HG03469 (cell line): ENCODE measurements at regions not wholly inside any gene's neighbourhood (a gene's known extent, or its start where the extent isn't known, plus 50 kb on each side); places are given as distances from the start of the nearest gene placed in this dataset.

Experiments used
- ATAC-seq: cut with Tn5 transposase; IDR thresholded peaks from one replicate; pipeline ENCODE4 v1.9.1; 2021; ENCODE audit warnings: mild to moderate bottlenecking, moderate library complexity, moderate number of reproducible peaks; ENCODE audit not compliant: unreplicated experiment

DNA sequence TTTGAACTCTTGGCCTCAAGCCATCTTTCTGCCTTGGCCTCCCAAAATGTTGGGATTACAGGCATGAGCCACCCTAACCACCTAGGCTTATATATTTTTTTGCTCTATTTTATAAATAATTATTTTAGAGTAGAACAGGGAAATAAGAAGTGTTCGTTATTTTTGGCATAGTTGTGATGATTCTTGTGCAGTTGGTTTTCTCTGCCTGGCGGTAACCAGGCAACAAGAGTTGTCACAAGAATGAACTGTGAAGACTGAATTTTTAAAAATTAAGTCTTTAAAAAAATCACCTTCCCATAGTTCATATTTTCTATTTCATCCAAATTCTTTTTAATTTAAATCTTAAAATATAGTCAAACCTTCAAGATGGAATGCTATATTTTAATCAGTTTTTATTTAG, 310.2 kb downstream of the ARL6IP6 start:
- no peak for ATAC-seq

GRCh38 chr2:153027533-153027932, 309.1 kb downstream of the ARL6IP6 start:
- ATAC-seq: no peak

- no peak for ATAC-seq
These were observed 301.8 kb downstream of the ARL6IP6 start for GRCh38 chr2:153020201-153020600.

GRCh38 chr2:153005071-153005730, 286.8 kb downstream of the ARL6IP6 start:
- no peak for ATAC-seq

DNA sequence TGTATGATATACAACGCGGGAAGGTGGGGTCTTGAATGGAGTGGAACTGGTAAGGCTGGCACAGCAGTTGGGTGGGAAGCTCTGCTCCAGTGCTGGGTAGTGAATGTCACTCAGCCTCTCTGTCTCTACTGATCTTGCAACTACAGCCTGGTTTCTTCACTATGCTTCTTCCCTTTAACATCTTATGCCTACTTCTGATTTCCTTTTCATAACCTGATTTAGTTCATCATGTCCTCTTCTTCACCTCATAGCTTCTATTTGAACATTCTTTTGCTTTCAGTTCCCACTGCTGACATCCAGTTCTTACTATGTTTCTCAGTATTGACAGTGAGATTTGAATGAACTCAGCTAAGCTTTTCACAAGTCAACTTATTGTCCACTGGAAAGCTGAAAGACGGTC, 286.2 kb downstream of the ARL6IP6 start:
- ATAC-seq: no peak

GRCh38 chr2:152974146-152974545, 255.7 kb downstream of the ARL6IP6 start:
- ATAC-seq: no peak

GRCh38 chr2:152971685-152972084, 253.3 kb downstream of the ARL6IP6 start:
- no peak for ATAC-seq

- ATAC-seq: no peak
These were observed 244.0 kb downstream of the ARL6IP6 start for GRCh38 chr2:152962446-152962845.

- no peak for ATAC-seq
These were observed 242.9 kb downstream of the ARL6IP6 start for GRCh38 chr2:152961351-152961750.

DNA sequence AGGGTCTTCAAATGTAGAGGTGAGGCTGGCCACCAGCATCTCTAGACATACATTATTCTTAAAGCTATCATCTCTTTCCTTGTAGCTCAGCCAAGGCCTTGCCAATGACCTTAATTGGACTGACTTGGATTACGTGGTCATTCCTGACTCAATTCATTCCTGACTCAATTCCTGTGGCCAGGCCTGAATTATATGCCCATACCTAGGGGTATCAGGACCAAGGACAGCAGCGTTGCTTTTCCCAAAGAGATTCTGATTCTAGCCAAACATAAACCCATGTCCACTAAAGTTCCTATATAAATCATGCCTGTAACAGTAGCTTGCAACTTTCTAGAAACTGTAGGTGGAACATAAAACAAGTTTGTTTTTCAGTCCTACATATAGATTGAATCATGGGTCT, 231.7 kb downstream of the ARL6IP6 start:
- ATAC-seq: no peak

DNA sequence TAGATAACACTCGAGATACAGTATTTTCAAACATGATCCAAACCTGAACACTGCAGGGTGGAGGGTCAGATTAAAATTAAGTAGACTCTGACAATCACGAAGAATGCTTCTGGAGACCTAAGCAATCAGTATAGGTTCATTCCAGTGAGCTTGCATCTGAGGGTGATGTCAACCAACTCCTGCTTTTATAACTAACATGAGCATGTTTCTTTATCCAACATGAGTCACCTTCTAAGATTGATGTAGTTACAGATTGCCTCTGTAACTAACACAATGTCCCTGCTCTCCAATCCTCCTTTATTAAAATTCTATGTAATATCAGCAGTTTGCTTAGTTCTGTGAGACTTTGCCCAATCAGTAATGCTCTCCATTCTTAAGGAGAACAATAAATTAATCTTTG, 225.7 kb downstream of the ARL6IP6 start:
- ATAC-seq: no peak

DNA sequence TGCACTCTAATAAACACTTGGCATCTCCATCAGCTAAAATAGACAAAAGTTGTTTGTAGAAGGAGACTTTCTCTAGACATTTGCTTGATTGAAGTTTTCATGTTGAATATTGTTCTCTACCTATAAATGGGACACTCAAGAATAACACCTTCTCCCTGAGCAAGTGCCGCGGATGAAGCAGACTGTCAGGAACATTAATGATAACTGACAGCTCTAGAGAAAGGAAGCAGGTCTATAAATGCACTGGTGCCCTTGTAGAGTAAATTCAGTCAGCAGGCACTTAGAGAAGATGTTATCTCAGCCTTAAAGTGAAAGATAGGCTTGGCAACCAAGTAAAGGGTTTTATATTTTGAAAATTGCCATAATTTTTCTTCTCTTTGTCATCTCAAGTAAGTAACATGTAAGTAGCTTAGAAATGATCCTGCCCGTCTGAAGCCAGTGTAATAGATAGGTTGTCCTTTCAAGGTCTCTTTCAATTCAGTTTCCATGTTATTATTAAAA, 224.6 kb downstream of the ARL6IP6 start:
- no peak for ATAC-seq

GRCh38 chr2:152930501-152930900, 212.1 kb downstream of the ARL6IP6 start:
- ATAC-seq: no peak

GRCh38 chr2:152929628-152930027, 211.2 kb downstream of the ARL6IP6 start:
- no peak for ATAC-seq

DNA sequence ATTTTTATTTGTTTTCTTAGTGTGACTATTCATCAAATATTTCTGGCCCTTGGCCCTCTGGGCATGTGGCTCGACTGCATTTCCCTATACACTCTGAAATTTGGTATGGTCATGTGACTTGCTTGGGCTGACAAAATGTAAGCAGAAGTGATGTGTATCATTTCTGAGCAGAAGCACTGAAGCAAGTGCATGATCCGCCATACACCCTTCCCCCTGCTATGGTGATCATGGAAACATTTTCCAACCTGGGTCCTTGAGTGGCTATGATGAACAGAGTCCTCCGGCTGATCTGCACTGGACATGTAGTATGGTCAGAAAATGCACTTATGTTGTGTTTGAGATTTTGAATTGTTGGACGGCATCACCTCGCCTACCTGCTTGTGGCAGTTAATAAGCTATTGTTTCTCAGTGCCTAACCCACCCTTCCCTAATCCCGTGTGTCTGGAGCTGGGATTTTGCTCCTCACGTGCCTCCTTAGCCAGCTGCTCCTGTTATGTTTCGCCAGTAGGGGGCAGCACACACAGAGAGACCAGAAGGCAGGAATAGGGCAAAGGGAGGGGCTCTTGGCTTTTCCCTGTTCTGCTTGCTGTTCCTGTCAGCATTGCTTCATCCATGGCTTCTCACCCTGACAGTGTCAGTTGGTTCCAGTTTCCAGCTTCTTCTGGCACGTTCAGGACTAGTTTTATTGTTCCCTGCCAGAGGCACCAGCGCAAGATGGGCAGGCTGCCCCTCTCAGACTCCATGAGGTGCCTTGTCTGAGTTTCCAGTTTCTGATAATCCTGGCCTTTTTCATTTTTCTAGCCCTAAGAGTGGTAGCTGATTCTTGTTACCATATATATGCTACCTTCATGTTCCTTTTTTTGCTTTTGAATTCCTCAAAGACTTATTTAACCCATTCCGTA, 207.4 kb downstream of the ARL6IP6 start:
- peak; percentile 66 for ATAC-seq

GRCh38 chr2:152924722-152925121, 206.3 kb downstream of the ARL6IP6 start:
- no peak for ATAC-seq

- no peak for ATAC-seq
These were observed 205.8 kb downstream of the ARL6IP6 start for GRCh38 chr2:152924219-152924618.

GRCh38 chr2:152920846-152921245, 202.4 kb downstream of the ARL6IP6 start:
- no peak for ATAC-seq

- no peak for ATAC-seq
These were observed 192.6 kb downstream of the ARL6IP6 start for GRCh38 chr2:152910970-152911369.

DNA sequence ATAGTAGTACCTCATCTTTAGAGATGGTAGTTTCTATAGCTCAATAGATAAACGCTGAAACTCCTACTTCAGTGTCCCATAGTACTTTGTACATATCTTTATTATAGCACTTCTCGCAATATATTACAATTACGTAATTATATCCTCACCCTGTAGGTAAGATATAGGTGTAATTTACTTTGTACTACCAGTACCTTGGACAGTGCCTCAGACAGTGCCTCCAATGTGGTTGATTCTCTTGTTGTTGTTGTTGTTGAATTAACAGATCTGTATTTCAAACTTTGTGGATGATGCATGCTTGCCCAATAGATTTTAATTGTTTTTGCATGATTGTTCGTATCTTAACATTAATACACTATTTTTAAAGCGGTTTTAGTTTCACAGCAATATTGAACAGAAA, 188.6 kb downstream of the ARL6IP6 start:
- no peak for ATAC-seq

GRCh38 chr2:152894051-152894450, 175.6 kb downstream of the ARL6IP6 start:
- no peak for ATAC-seq

GRCh38 chr2:152890736-152891135, 172.3 kb downstream of the ARL6IP6 start:
- no peak for ATAC-seq
